Heart left ventricle (tissue), 13 donors: ENCODE measurements at regions not wholly inside any gene's neighbourhood (a gene's known extent, or its start where the extent isn't known, plus 50 kb on each side); places are given as distances from the start of the nearest gene placed in this dataset.

ENCODE experiments used
- CTCF ChIP-seq, 12 donors: fragments of 200-600 bp; sonication (generic) in 4 of 12; IDR thresholded peaks; one replicate each; pipeline versions ENCODE4 v1.5.0 to v1.8.0; 2018 to 2022; ENCODE audit warnings: antibody characterized with exemption in 12 of 12, mild to moderate bottlenecking in 5 of 12
- POLR2A ChIP-seq, 2 donors: fragments of 450-650 bp; IDR thresholded peaks; one replicate each; pipeline ENCODE4 v1.6.1; 2017; ENCODE audit warnings: antibody characterized with exemption in 2 of 2, mild to moderate bottlenecking in 2 of 2, moderate library complexity in 2 of 2
- donor health status: ischemic (EF 13 %, LVEDD 7.1; RV severe dilation, severe dysfunction).
- donor health status: DM: no; HTN: yes; CAD: no.
- donor health status: DM: no; HTN: no; CAD: no.
- donor health status: ischemic (EF 25% LVEDD 6.9; RV normal size, moderate dysfunction).
- donor health status: ischemic (EF 25% LVEDD 5.7; RV mildly dilated, moderate dysfunction).
- donor health status: ischemic (EF 35%, LVEDD 5.7; RV mildly dilated, moderate dysfunction).
- donor health status: nonischemic (EF 11% LVEDD 7.7; RV severe dilation, severe dysfunction).
- donor health status: DM: yes; HTN: yes; CAD: no.
- donor health status: PGD.
- donor health status: ischemic (EF 29% LVEDD 5.4; RV normal size, mild dysfunction).
- donor health status: nonischemic (EF 23%, LVEDD 6.1; RV moderate dilation, normal function).

DNA sequence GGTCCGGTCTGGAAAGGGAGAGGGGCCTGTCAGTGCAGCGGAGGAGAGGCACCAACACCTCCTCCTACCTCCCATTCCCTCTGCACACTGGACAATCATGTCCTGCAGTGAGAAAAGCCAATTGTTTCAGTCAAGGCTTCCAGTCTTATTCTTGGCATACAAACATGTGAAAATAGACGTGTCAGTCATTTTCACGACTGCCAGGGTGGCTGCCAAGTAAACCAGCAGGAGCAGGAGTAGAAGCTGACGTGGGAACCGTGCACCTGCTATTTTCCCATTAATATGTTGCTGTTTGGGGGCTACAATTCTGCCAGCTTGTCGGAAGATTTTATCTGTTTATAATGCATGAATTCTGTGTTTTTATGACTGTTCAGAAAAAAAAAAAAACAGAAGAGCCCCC lies 202.3 kb downstream of the SPP2 start:
- TF ChIP-seq CTCF (IDR thresholded peaks at IDR 0.05), result no peak
- TF ChIP-seq POLR2A (IDR thresholded peaks at IDR 0.05), result no peak
